ENCODE measurements at regions not wholly inside any gene's neighbourhood (a gene's known extent, or its start where the extent isn't known, plus 50 kb on each side); places are given as distances from the start of the nearest gene placed in this dataset.
A peak's percentile ranks its signal among the peaks of the same experiment; 100 is the strongest.

GRCh38 chr2:53442783-53443182 is 324.8 kb upstream of the CHAC2 start:
- no peak for DNase-seq

- no peak for DNase-seq
Observed at GRCh38 chr2:53442093-53442492, 325.5 kb upstream of the CHAC2 start.

GRCh38 chr2:53438692-53439091 is 328.9 kb upstream of the CHAC2 start:
- no peak for DNase-seq

- no peak for DNase-seq
Observed at GRCh38 chr2:53438100-53438499, 329.5 kb upstream of the CHAC2 start.

GRCh38 chr2:53437371-53437770 is 330.2 kb upstream of the CHAC2 start:
- no peak for DNase-seq

GRCh38 chr2:53436882-53437281 is 330.7 kb upstream of the CHAC2 start:
- DNase-seq: no peak

GRCh38 chr2:53435610-53436009 is 332.0 kb upstream of the CHAC2 start:
- no peak for DNase-seq

- no peak for DNase-seq
Observed at GRCh38 chr2:53434466-53434865, 333.1 kb upstream of the CHAC2 start.

- no peak for DNase-seq
Observed at GRCh38 chr2:53432936-53433335, 334.7 kb upstream of the CHAC2 start.

GRCh38 chr2:53429901-53430300 is 337.7 kb upstream of the CHAC2 start:
- no peak for DNase-seq

GRCh38 chr2:53424902-53425301 is 342.7 kb upstream of the CHAC2 start:
- DNase-seq: no peak

- no peak for DNase-seq
Observed at GRCh38 chr2:53423465-53423864, 344.1 kb upstream of the CHAC2 start.

- DNase-seq: peak; percentile 13
Observed at GRCh38 chr2:53422979-53423378, 344.6 kb upstream of the CHAC2 start.

GRCh38 chr2:53417385-53417784 is 350.2 kb upstream of the CHAC2 start:
- DNase-seq: no peak

- no peak for DNase-seq
Observed at GRCh38 chr2:53407363-53408080, 360.1 kb upstream of the CHAC2 start.

GRCh38 chr2:53403792-53404413 is 363.7 kb upstream of the CHAC2 start:
- DNase-seq: no peak

GRCh38 chr2:53397085-53397484 is 370.5 kb upstream of the CHAC2 start:
- no peak for DNase-seq

- no peak for DNase-seq
Observed at GRCh38 chr2:53381271-53381670, 386.3 kb upstream of the CHAC2 start.

- DNase-seq: no peak
Observed at GRCh38 chr2:53379547-53379946, 388.1 kb upstream of the CHAC2 start.

GRCh38 chr2:53378791-53379190 is 388.8 kb upstream of the CHAC2 start:
- no peak for DNase-seq

- no peak for DNase-seq
Observed at GRCh38 chr2:53373126-53373525, 394.5 kb upstream of the CHAC2 start.

- no peak for DNase-seq
Observed at GRCh38 chr2:53366543-53366942, 401.1 kb upstream of the CHAC2 start.

GRCh38 chr2:53362934-53363333 is 404.7 kb upstream of the CHAC2 start:
- DNase-seq: no peak

- DNase-seq: no peak
Observed at GRCh38 chr2:53356291-53356905, 411.2 kb upstream of the CHAC2 start.
